GM19455 (cell line): ENCODE measurements at regions not wholly inside any gene's neighbourhood (a gene's known extent, or its start where the extent isn't known, plus 50 kb on each side); places are given as distances from the start of the nearest gene placed in this dataset.

Source experiments
- ATAC-seq: cut with Tn5 transposase; IDR thresholded peaks from one replicate; pipeline ENCODE4 v1.9.1; 2021; ENCODE audit not compliant: unreplicated experiment

DNA sequence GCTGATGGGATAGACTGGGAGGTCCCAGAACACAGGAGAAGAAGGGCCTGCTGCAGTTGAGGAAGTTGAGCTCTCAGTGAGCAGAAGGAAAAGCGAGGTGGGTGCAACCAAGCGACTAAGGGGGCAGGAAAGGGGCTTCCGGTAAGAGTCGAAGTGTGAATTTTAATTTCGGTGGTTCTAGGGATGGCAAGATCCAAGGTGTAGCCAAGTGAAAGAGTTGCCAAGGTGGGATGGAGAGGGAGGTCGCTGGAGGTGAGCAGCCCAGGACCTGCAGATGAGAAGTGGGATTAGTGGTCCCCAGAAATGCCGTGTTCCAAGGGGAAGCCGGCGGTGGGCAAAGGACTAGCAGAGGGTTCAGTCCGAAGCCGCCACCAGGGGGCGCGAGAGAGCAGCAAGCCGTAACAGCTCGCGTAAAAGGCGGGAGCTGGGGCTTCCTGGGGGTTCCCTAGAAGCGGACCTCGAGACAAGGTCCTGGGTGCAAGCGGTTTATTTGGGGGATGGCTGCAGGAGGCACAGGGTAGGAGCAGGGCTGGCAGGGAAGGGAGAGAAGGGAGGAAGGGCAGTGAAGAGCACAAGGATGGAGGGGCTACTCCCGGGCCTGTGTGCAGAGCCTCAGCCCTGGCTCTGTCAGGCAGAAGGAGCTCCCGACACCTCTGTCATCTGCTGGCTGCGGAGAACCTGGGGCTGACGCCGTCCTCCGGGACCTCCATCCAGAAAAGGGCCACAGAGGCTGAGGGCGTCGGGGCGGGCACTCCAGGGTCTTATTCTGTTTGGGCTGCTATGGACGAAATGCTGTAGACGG, 103.6 kb downstream of the PAX1 start:
- ATAC-seq: peak; percentile 57

GRCh38 chr20:21808139-21808538, 102.7 kb downstream of the PAX1 start:
- ATAC-seq: no peak

DNA sequence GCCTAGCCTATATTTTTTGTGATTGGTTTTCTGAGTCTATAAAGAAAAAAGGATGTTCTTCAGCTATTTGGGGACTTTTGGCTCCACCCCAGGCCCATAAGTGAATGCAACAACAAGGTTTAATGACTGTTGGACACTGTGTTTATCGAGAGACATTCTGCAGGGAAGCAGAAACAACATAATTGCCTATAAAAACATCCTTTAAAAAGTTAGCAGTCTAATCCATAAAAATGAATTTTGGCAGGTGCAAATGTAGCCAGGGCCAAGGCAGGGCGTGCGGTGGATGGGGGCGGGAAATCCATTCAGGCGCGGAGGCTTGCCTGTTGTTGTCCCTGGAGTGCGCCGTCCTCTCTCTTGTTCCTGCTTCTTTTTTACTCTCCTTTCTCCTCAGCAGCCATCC, 99.3 kb downstream of the PAX1 start:
- no peak for ATAC-seq

DNA sequence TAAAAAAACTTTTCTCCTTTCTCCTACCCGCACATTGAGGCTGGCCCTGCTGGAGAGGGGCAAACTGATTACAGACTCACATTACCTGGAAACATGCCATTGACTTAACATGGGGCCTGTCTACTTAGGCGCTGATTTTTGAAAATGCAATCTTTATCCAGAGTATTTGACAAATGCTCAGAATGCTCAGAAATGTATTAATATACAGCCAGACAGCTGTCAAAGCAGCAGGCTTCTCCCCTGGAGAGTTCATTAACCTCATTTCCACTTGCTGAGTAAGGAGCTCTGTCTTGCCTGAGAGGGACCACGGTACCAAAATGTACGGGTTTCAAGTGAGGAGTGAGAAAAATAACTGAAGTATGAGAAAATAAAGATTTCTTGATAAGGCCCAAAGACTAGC, 95.7 kb downstream of the PAX1 start:
- no peak for ATAC-seq

- ATAC-seq: no peak
These were observed 92.9 kb downstream of the PAX1 start for GRCh38 chr20:21798384-21798783.

DNA sequence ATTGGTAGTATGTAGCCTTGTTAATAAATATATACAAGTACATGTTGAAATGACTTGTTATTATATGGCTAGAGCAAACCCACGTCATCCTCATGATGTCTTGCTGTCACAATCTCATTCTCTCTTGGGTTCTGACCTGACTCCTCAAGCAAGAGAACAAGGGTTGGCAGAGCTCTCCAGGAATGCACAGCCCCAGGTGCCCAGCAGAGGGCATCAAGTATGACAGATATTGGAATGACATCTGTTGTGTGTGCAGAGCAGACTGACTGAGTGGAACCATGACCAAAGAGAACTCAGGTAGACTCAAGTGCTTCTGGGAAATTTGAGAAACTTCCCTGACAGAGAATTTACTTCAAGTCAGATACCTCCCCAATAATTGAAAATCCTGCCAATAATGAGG, 90.6 kb downstream of the PAX1 start:
- no peak for ATAC-seq

DNA sequence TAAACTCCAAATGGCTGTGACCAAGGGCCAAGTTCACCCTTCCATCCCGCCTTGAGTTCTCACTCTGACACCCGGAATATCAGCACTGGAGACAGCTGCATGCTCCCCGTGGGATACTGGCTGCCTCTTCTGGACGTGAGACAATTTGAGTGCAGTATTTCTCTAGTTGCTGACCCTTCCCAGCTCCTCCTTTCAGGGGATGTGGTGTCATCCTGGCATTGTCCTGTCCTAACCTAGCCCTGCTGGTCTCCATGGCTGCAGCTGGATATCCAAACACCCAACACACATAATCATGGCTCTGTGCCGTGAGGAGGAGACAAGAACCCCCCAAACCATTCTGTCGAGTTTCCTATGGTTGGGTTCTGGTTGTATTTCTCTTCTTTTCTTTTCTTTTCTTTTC, 82.6 kb downstream of the PAX1 start:
- no peak for ATAC-seq

GRCh38 chr20:21781446-21782075, 76.1 kb downstream of the PAX1 start:
- no peak for ATAC-seq

DNA sequence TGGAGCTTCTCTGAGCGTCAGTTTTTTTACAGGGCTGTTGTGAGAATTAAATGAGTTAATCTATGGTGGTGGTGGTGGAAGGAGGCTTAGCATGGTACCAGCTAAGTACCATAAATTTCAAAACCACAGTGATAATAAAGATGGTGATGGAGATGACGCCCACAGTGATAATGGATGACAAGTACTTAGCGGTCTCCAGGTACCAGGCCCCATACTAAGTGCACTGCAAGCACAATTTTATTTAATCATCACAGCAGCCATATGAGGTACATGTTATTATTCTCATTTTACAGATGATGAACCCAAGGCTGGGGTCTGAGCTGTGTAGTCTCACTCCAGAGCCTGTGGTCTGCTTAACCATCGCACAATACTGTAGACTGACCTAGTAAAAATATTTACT, 75.1 kb downstream of the PAX1 start:
- ATAC-seq: no peak
